Stomach (tissue), 8 donors: ENCODE measurements at regions not wholly inside any gene's neighbourhood (a gene's known extent, or its start where the extent isn't known, plus 50 kb on each side); places are given as distances from the start of the nearest gene placed in this dataset.

ENCODE experiments used
- DNase-seq, 2 donors: peaks; one replicate each; pipeline versions ENCODE4 v3.0.0 to v3.0.0-alpha.2; 2013 to 2019
- H3K27ac ChIP-seq, 5 donors: fragments of 200-600 bp in 4 of 5; sonication (generic) in 4 of 5; one replicate each; pipeline ENCODE4 v1.5.1; 2013 to 2019; ENCODE audit warnings: mild to moderate bottlenecking in 1 of 5, moderate library complexity in 1 of 5
- H3K27me3 ChIP-seq, 3 donors: fragments of 200-600 bp; sonication (generic); one replicate each; pipeline ENCODE4 v1.5.1; 2017 to 2019; ENCODE audit warnings: mixed run types in 1 of 3
- H3K36me3 ChIP-seq, 4 donors: fragments of 200-600 bp; sonication (generic); 1 replicate in 3 of 4; 2 replicates in 1 of 4; pipeline ENCODE4 v1.5.1; 2016 to 2019
- H3K4me1 ChIP-seq, 4 donors: fragments of 200-600 bp; sonication (generic); one replicate each; pipeline ENCODE4 v1.5.1; 2016 to 2019
- H3K4me3 ChIP-seq, 4 donors: fragments of 200-600 bp; sonication (generic) in 3 of 4; one replicate each; pipeline ENCODE4 v1.5.1; 2016 to 2019; ENCODE audit warnings: mild to moderate bottlenecking in 1 of 4
- H3K9me3 ChIP-seq, 4 donors: fragments of 200-600 bp; sonication (generic); one replicate each; pipeline ENCODE4 v1.5.1; 2016 to 2019
- EP300 ChIP-seq: sonication (generic); formaldehyde crosslinking; IDR thresholded peaks from one replicate; pipeline ENCODE4 v1.6.1; 2017; ENCODE audit warnings: antibody characterized with exemption
- POLR2A ChIP-seq, 4 donors: fragments of 450-650 bp; IDR thresholded peaks; one replicate each; pipeline ENCODE4 v1.6.1; 2016; ENCODE audit warnings: antibody characterized with exemption in 4 of 4, control low read depth in 2 of 4, mild to moderate bottlenecking in 1 of 4, moderate library complexity in 1 of 4
- POLR2AphosphoS5 ChIP-seq, 3 donors: sonication (generic); formaldehyde crosslinking; IDR thresholded peaks; one replicate each; pipeline ENCODE4 v1.6.1; 2016; ENCODE audit warnings: antibody characterized with exemption in 3 of 3
- WGBS, 5 donors: extraction: QIAGEN DNeasy Blood & Tissue Kit in 3 of 5; methylation state at CpG; one replicate each; pipeline versions ENCODE4 v1.1.5 to v1.1.7; 2013 to 2018; 5-methylcytosine and 5-hydroxymethylcytosine counted together
- intact Hi-C: fragments of 100-400 bp; cut with DNase I; formaldehyde crosslinking; loops from one replicate; pipeline ENCODE4 v1.15.1; 2023; ENCODE audit warnings: low total_unique reads
- TF ChIP-seq, protein P1 (sequence below), 7 experiments: fragments of 450-650 bp in 4 of 7; fragments of 200-600 bp in 3 of 7; sonication (generic) in 3 of 7; IDR thresholded peaks; one replicate each; pipeline ENCODE4 v1.5.1; 2016 to 2019; ENCODE audit warnings: antibody characterized with exemption in 7 of 7, control low read depth in 2 of 7, mild to moderate bottlenecking in 1 of 7
- donor health status: healthy with polysubstance abuse.
- donor health status: Bipolar disorder and iron deficiency.
- donor health status: healthy.

DNA sequence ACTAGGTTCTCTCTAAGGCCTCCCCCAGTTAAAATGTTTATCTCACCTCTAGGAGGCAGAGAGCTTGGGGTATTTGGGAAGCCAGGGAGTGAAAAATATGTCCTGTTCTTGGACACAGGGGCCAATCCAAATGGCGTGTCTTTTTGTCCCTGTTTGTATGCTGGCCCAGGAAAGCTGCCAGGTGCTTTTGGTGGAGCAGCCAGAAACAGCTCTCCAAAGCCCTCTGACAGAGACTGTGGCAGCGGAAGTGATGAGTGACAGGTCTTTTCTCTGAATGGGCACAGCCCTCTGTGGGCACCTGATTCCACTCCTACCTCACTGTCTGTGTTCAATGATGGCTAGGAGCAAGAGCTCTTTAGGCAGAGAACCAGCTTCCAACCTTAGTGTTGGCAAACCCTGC lies 106.4 kb upstream of the KIRREL3 start:
- no peak for DNase-seq
- TF ChIP-seq EP300 (no peak), POLR2AphosphoS5 (IDR thresholded peaks at IDR 0.05) (no peak), POLR2A (IDR thresholded peaks at IDR 0.05) (no peak)
- TF ChIP-seq, protein P1, sequence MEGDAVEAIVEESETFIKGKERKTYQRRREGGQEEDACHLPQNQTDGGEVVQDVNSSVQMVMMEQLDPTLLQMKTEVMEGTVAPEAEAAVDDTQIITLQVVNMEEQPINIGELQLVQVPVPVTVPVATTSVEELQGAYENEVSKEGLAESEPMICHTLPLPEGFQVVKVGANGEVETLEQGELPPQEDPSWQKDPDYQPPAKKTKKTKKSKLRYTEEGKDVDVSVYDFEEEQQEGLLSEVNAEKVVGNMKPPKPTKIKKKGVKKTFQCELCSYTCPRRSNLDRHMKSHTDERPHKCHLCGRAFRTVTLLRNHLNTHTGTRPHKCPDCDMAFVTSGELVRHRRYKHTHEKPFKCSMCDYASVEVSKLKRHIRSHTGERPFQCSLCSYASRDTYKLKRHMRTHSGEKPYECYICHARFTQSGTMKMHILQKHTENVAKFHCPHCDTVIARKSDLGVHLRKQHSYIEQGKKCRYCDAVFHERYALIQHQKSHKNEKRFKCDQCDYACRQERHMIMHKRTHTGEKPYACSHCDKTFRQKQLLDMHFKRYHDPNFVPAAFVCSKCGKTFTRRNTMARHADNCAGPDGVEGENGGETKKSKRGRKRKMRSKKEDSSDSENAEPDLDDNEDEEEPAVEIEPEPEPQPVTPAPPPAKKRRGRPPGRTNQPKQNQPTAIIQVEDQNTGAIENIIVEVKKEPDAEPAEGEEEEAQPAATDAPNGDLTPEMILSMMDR (IDR thresholded peaks at IDR 0.05) = no peak

DNA sequence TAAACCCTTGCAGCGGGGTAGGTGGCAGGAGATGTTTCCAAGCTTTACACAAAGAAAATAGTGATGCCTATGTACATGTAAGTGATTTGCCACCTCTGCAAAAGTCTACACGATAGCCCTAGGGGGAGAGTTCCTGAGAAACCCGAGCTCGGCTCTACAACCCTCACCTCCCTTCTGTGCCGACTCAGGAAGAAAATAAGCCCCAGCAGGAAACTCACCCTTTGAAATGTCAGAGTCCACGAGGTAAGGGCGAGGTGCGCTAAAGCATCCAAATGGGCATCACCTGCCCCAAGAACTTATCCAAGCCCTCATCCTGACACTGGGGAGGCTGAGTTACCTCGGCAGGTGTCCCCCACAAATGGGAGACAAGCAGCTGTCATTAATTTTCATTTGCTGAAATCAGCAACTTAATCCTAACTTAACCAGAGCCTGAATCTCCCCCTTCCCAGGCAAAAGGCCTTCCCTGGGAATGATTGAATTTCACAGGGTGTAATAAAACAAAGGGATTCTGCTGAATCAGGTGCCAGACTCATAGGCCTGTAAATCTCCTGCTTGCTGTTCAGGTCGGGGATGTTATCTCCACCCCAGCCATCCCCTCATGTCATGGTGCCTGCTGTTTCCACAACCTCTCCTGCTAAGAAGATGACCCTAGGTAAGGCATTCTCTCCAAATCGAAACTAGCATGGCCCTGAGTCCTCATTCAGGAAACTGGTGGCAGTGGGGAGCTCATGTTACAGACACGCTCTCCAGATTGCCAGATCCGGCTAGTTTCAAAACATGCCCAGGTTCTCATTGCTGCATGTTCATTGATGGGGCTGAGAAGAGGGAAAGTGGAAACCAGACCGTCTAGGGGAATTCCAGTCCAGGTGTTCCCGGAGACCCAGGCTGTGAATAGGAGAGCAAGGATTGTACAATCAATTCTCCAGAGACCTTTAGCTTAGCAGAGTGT lies 105.3 kb upstream of the KIRREL3 start:
- no peaks in the 10 kb centered on the region for H3K9me3 ChIP-seq
- TF ChIP-seq EP300 (no peak), POLR2AphosphoS5 (IDR thresholded peaks at IDR 0.05) (no peak), POLR2A (IDR thresholded peaks at IDR 0.05) (no peak)
- TF ChIP-seq, protein P1 (IDR thresholded peaks at IDR 0.05) = no peak

More for the DNA sequence above, 106.4 kb upstream of the KIRREL3 start:
- H3K36me3 ChIP-seq = no peaks in the 10 kb centered on the region
- H3K27ac ChIP-seq = no peak overlapping the region
- no peaks in the 10 kb centered on the region for H3K4me1 ChIP-seq
- peaks cover 0 to 4% (median 0%) of the 10 kb centered on the region in 3 donors for H3K27me3 ChIP-seq
- no peaks in the 10 kb centered on the region for H3K9me3 ChIP-seq
- intact Hi-C loops = no loop called here
- no peak overlapping the region for H3K4me3 ChIP-seq
- 55 to 76% (median 69%) methylated on average over 2 of the region's 2 CpGs for WGBS, 5 donors

DNA sequence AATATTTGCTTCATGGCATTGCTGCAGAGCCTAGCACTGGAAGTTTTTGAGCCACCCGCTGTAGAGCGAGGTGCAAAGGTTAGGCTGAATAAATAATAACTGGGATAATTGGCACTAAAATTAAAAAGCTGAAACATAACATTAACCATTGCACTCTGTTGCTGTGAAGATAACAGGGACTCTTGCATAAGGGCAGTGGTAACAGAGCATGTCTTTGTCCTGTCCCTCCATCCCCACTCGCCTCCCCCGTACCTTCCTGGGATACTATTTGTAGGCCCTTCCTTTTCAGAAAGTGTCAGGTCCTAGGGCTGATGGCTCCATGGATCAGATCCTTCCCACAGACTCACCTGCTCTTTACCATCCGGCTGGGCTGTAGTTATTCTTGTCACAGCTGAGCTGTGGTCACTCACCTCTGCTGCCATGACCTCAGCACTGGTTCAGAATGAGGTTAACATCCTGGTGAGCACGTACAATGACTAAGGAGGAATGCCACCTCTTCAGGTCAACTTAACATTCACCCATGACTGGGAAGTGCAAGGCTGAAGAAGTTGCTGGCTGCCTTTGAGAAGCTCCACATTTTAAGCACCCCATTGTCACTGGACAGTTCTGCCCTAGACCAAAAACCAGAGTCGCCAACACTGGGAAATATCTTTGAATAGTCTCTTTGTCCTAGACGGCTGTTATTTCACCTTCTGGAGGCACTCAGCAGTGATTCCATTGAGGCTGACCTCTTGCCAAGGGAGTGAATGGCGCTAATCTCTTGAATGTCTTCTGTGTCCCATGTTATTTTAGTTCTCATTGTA lies 103.2 kb upstream of the KIRREL3 start:
- Histone ChIP-seq H3K4me1 (no peaks in the 10 kb centered on the region), H3K4me3 (no peak overlapping the region), H3K27ac (no peak overlapping the region), H3K27me3 (peaks cover 0 to 4% (median 0%) of the 10 kb centered on the region in 3 donors), H3K9me3 (no peaks in the 10 kb centered on the region), H3K36me3 (no peaks in the 10 kb centered on the region)
- no peak for TF ChIP-seq EP300
- TF ChIP-seq, protein P1 (IDR thresholded peaks at IDR 0.05) = no peak
- TF ChIP-seq POLR2AphosphoS5 (IDR thresholded peaks at IDR 0.05) = no peak
- TF ChIP-seq POLR2A (IDR thresholded peaks at IDR 0.05) = no peak
- WGBS, 5 donors = 58 to 70% (median 60%) methylated on average over 9 of the region's 9 CpGs
- no peak for DNase-seq
- intact Hi-C loops = no loop called here

More for the DNA sequence above, 105.3 kb upstream of the KIRREL3 start:
- Histone ChIP-seq H3K27me3 (peaks cover 0 to 4% (median 0%) of the 10 kb centered on the region in 3 donors), H3K4me3 (no peak overlapping the region), H3K27ac (no peak overlapping the region), H3K36me3 (no peaks in the 10 kb centered on the region), H3K4me1 (no peaks in the 10 kb centered on the region)
- intact Hi-C loops = no loop called here
- DNase-seq = peak in 1 of 2 donors; percentile 67
- WGBS, 5 donors = 40 to 52% (median 45%) methylated on average over 15 of the region's 15 CpGs

DNA sequence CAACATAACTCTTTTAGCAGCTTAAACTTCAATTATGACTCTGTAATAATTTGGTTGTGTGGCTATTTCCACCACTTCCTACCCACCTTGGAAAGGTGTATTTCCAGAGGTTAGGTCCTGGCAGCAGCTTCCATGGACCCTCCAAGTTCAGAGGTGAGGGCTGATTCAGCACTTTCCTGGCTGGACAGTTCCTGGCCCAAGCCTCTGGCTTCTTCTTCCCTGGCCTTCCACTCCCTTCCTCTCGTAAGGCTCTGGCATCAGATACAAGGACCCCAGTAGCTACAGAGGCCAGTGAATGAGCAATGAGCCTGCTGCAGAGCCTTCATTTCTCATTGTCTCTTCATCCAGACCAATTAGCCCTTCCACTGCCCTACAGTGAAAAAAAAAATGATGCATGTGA lies 98.1 kb upstream of the KIRREL3 start:
- H3K36me3 ChIP-seq = no peaks in the 10 kb centered on the region
- 12 to 38% (median 22%) methylated on average over 1 of the region's 1 CpG for WGBS, 5 donors
- no peak for DNase-seq
- intact Hi-C loops = no loop called here
- TF ChIP-seq POLR2AphosphoS5 (IDR thresholded peaks at IDR 0.05) = no peak
- no peak for TF ChIP-seq EP300
- TF ChIP-seq, protein P1 (IDR thresholded peaks at IDR 0.05) = no peak
- no peak for TF ChIP-seq POLR2A (IDR thresholded peaks at IDR 0.05)
- H3K9me3 ChIP-seq = peaks cover 0 to 2% (median 0%) of the 10 kb centered on the region in 4 donors
- H3K4me1 ChIP-seq = no peaks in the 10 kb centered on the region
- H3K4me3 ChIP-seq = no peak overlapping the region
- no peaks in the 10 kb centered on the region for H3K27me3 ChIP-seq
- no peak overlapping the region for H3K27ac ChIP-seq
